GM10266 (cell line): ENCODE measurements at regions not wholly inside any gene's neighbourhood (a gene's known extent, or its start where the extent isn't known, plus 50 kb on each side); places are given as distances from the start of the nearest gene placed in this dataset.

ENCODE experiments used
- DNase-seq: peaks from one replicate; pipeline ENCODE4 v3.0.0; 2012; ENCODE audit errors: extremely low spot score
- TF ChIP-seq, protein P1 (sequence below): IDR thresholded peaks from 2 replicates; pipeline ENCODE4 v1.5.1; 2012; ENCODE audit warnings: mild to moderate bottlenecking, low read depth; ENCODE audit not compliant: control insufficient read depth, insufficient read depth; ENCODE audit errors: missing control alignments

DNA sequence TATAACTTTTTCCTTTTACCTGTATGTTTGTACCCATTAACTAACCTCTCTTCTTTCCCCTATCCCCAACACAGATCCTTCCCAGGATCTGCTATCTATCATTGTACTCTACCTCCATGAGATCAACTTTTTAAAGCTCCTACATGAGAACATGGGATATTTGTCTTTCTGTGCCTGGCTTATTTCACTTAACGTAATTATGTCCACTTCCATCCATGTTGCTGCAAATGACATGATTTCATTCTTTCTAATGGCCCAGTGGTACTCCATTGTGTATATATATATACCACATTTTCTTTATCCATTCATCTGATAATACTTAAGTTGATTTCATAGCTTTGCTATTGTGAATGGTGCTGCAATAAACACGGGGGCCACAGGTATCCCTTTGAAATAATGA is 135.9 kb upstream of the THUMPD2 start:
- TF ChIP-seq, protein P1, sequence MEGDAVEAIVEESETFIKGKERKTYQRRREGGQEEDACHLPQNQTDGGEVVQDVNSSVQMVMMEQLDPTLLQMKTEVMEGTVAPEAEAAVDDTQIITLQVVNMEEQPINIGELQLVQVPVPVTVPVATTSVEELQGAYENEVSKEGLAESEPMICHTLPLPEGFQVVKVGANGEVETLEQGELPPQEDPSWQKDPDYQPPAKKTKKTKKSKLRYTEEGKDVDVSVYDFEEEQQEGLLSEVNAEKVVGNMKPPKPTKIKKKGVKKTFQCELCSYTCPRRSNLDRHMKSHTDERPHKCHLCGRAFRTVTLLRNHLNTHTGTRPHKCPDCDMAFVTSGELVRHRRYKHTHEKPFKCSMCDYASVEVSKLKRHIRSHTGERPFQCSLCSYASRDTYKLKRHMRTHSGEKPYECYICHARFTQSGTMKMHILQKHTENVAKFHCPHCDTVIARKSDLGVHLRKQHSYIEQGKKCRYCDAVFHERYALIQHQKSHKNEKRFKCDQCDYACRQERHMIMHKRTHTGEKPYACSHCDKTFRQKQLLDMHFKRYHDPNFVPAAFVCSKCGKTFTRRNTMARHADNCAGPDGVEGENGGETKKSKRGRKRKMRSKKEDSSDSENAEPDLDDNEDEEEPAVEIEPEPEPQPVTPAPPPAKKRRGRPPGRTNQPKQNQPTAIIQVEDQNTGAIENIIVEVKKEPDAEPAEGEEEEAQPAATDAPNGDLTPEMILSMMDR: no peak
- no peak for DNase-seq

- DNase-seq: peak; percentile 32
- TF ChIP-seq, protein P1: peak; percentile 78
These were observed 134.8 kb upstream of the THUMPD2 start for GRCh38 chr2:39913648-39914461.

DNA sequence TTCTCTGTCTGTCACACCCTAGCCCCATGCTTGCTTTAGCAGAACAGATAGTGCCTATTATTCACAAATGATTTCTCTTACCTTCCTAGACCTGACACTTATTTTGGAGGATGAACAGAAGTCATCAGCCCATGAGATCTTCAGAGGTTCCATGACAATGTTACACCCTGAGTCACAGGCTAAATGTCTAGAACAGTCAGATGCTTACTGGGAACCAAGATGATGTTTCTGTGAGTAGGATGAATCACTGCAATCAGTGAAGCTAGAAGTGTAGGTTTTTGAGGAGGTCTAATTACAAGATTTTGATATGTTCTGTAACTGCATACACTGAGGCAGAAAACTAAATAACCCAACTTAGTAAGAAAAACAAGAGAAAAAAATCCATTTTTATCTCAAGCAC is 123.0 kb upstream of the THUMPD2 start:
- no peak for DNase-seq
- TF ChIP-seq, protein P1: no peak

GRCh38 chr2:39898934-39899333 is 119.9 kb upstream of the THUMPD2 start:
- DNase-seq: no peak

DNA sequence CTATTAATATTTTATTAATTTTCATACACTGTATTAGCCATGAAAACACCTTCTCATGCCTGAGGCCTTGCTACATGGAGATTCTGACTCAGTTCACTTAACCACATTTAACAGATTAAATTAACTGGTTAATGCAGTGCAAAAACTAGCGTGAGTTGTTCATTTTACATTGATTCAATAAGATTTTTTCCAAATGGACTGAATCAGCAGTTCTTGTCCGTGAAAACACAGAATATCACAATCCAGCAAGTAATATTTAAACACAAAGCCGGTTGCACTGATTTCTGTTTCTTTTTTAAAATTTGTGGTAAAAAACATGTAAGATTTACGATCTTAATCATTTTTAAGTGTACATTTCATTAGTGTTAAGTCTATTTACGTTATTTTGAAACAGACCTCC is 118.2 kb upstream of the THUMPD2 start:
- TF ChIP-seq, protein P1: no peak
- no peak for DNase-seq

More at GRCh38 chr2:39898934-39899333, 119.9 kb upstream of the THUMPD2 start:
- TF ChIP-seq, protein P1: no peak

GRCh38 chr2:39894082-39894481 is 115.0 kb upstream of the THUMPD2 start:
- TF ChIP-seq, protein P1: no peak
- DNase-seq: no peak

DNA sequence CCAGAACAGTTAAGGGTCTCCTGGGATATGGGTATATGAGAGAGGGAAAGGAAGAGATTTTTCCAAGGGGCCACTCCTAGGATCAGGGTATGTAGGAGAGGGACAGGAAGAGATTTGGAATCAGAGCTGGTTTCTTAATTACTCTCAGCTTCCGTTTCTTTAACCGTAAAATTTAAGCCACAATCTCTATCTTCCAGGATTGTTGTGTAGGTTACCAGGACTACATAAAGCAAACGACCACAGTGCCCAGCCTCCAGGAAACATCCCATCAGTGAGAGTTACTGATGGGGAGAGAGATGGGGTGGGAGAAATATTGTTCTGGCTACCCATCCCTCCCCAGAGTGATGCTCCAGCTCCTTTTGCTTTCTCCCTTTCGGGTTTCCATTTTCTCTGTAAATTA is 114.6 kb upstream of the THUMPD2 start:
- DNase-seq: no peak
- TF ChIP-seq, protein P1: no peak
